ENCODE measurements at regions not wholly inside any gene's neighbourhood (a gene's known extent, or its start where the extent isn't known, plus 50 kb on each side); places are given as distances from the start of the nearest gene placed in this dataset.
"Not testable (repeated sequence)": the region's sequence is repeated elsewhere in the genome, so short reads cannot be mapped to it uniquely, and the experiment has no call there.

GRCh38 chr5:85170183-85170582 is 785.5 kb upstream of the EDIL3 start:
- DNase-seq (ENCODE audit: low spot score), result no peak

- no peak for DNase-seq (ENCODE audit: low spot score)
Measured at GRCh38 chr5:85173469-85173868, 788.8 kb upstream of the EDIL3 start.

- no peak for DNase-seq (ENCODE audit: low spot score)
Measured at GRCh38 chr5:85182344-85182743, 797.7 kb upstream of the EDIL3 start.

- DNase-seq (ENCODE audit: low spot score), result no peak
Measured at GRCh38 chr5:85204289-85204688, 819.6 kb upstream of the EDIL3 start.

GRCh38 chr5:85205430-85205829 is 820.8 kb upstream of the EDIL3 start:
- DNase-seq (ENCODE audit: low spot score), result no peak

- no peak for DNase-seq (ENCODE audit: low spot score)
Measured at GRCh38 chr5:85225388-85225787, 840.7 kb upstream of the EDIL3 start.

GRCh38 chr5:85249204-85249603 is 864.5 kb upstream of the EDIL3 start:
- no peak for DNase-seq (ENCODE audit: low spot score)

GRCh38 chr5:85263125-85263524 is 878.4 kb upstream of the EDIL3 start:
- no peak for DNase-seq (ENCODE audit: low spot score)

GRCh38 chr5:85266692-85267091 is 882.0 kb upstream of the EDIL3 start:
- DNase-seq (ENCODE audit: low spot score), result no peak

- no peak for DNase-seq (ENCODE audit: low spot score)
Measured at GRCh38 chr5:85268194-85268593, 883.5 kb upstream of the EDIL3 start.

- DNase-seq (ENCODE audit: low spot score), result peak; percentile 52
Measured at GRCh38 chr5:85278193-85278592, 893.5 kb upstream of the EDIL3 start.

- DNase-seq (ENCODE audit: low spot score), result no peak
Measured at GRCh38 chr5:85288914-85289313, 904.2 kb upstream of the EDIL3 start.

GRCh38 chr5:85293145-85293785 is 908.6 kb upstream of the EDIL3 start:
- no peak for DNase-seq (ENCODE audit: low spot score)

GRCh38 chr5:85304524-85304923 is 919.8 kb upstream of the EDIL3 start:
- DNase-seq (ENCODE audit: low spot score), result no peak

- no peak for DNase-seq (ENCODE audit: low spot score)
Measured at GRCh38 chr5:85305766-85306165, 921.1 kb upstream of the EDIL3 start.

GRCh38 chr5:85311536-85311935 is 926.9 kb upstream of the EDIL3 start:
- DNase-seq (ENCODE audit: low spot score), result no peak

GRCh38 chr5:85320495-85320894 is 935.8 kb upstream of the EDIL3 start:
- no peak for DNase-seq (ENCODE audit: low spot score)

- DNase-seq (ENCODE audit: low spot score), result no peak
Measured at GRCh38 chr5:85333276-85333675, 948.6 kb upstream of the EDIL3 start.

- no peak for DNase-seq (ENCODE audit: low spot score)
Measured at GRCh38 chr5:85337435-85337834, 952.8 kb upstream of the EDIL3 start.

- DNase-seq (ENCODE audit: low spot score), result no peak
Measured at GRCh38 chr5:85340790-85341189, 956.1 kb upstream of the EDIL3 start.

GRCh38 chr5:85345818-85346217 is 961.1 kb upstream of the EDIL3 start:
- DNase-seq (ENCODE audit: low spot score), result no peak

- no peak for DNase-seq (ENCODE audit: low spot score)
Measured at GRCh38 chr5:85357309-85357708, 972.6 kb upstream of the EDIL3 start.

GRCh38 chr5:85375525-85375924 is 990.8 kb upstream of the EDIL3 start:
- DNase-seq (ENCODE audit: low spot score), result no peak

GRCh38 chr5:85388770-85389169 is 1004.1 kb upstream of the EDIL3 start:
- no peak for DNase-seq (ENCODE audit: low spot score)

GRCh38 chr5:85392309-85392708 is 1007.6 kb upstream of the EDIL3 start:
- not testable (repeated sequence) for DNase-seq (ENCODE audit: low spot score)

Measured in RKO (cell line).